ENCODE measurements at regions not wholly inside any gene's neighbourhood (a gene's known extent, or its start where the extent isn't known, plus 50 kb on each side); places are given as distances from the start of the nearest gene placed in this dataset.

DNA sequence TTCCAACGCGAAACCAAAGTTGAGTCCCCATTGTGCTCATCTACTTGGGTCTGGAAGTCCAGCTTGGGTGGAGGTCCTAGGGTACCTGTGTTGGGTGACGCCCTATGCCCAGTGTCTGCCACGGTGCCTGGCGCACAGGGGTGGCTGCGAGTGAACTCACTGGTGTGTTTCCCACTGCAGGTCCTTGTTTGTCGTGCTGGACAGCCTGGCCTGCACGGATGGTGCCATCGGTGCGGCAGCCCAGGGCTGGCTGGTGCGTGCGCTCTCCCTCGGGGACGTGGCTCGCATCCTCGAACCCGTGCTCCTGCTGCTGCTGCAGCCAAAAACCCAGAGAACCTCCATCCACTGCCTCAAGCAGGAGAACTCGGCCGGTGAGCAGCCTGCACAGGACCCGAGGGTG, 80.4 kb upstream of the MORC3 start:
- Histone ChIP-seq H3K4me2 (ENCODE audit: insufficient read depth, low read length) (no peak overlapping the region), H3K27ac (ENCODE audit: low read depth, low read length) (no peak overlapping the region), H3K9me3 (ENCODE audit: low read depth, low read length) (no peaks in the 10 kb centered on the region), H3K4me3 (ENCODE audit: insufficient read depth, low read length) (no peak overlapping the region), H2AFZ (ENCODE audit: low read length) (no peak overlapping the region), H3K4me1 (ENCODE audit: insufficient read depth, low read length) (no peaks in the 10 kb centered on the region), H3K79me2 (ENCODE audit: insufficient read depth, low read length) (no peaks in the 10 kb centered on the region), H3K27me3 (ENCODE audit: insufficient read depth, low read length) (no peaks in the 10 kb centered on the region), H4K20me1 (ENCODE audit: insufficient read depth, low read length) (no peaks in the 10 kb centered on the region), H3K36me3 (ENCODE audit: insufficient read depth, low read length) (peaks cover 11% of the 10 kb centered on the region)
- DNase-seq (ENCODE audit: insufficient read length, low spot score, missing footprints): no peak
- TF ChIP-seq, protein P1, sequence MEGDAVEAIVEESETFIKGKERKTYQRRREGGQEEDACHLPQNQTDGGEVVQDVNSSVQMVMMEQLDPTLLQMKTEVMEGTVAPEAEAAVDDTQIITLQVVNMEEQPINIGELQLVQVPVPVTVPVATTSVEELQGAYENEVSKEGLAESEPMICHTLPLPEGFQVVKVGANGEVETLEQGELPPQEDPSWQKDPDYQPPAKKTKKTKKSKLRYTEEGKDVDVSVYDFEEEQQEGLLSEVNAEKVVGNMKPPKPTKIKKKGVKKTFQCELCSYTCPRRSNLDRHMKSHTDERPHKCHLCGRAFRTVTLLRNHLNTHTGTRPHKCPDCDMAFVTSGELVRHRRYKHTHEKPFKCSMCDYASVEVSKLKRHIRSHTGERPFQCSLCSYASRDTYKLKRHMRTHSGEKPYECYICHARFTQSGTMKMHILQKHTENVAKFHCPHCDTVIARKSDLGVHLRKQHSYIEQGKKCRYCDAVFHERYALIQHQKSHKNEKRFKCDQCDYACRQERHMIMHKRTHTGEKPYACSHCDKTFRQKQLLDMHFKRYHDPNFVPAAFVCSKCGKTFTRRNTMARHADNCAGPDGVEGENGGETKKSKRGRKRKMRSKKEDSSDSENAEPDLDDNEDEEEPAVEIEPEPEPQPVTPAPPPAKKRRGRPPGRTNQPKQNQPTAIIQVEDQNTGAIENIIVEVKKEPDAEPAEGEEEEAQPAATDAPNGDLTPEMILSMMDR (IDR thresholded peaks at IDR 0.05; ENCODE audit: extremely low read depth, low read depth, low read length): no peak

DNA sequence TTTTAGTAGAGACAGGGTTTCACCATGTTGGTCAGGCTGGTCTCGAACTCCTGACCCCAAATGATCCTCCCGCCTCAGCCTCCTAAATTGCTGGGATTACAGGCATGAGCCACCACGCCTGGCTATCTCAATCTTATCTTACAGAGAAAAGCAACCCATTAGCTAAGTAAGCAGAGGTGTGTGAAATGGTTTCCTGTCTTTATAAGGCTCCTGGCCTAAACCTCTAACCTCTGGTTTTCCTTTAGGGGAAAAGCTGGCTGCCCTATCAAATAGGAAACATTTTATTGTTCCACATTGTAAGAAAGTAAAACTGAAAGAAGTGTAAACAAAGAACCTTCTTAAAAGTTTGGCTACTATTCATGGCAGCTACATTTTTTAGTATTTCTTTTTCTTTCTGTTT, 78.3 kb upstream of the MORC3 start:
- Histone ChIP-seq H2AFZ (ENCODE audit: low read length) (no peak overlapping the region), H3K27me3 (ENCODE audit: insufficient read depth, low read length) (no peaks in the 10 kb centered on the region), H3K4me1 (ENCODE audit: insufficient read depth, low read length) (no peaks in the 10 kb centered on the region), H3K4me2 (ENCODE audit: insufficient read depth, low read length) (no peak overlapping the region), H3K9me3 (ENCODE audit: low read depth, low read length) (no peaks in the 10 kb centered on the region), H3K36me3 (ENCODE audit: insufficient read depth, low read length) (peaks cover 16% of the 10 kb centered on the region), H3K27ac (ENCODE audit: low read depth, low read length) (no peak overlapping the region), H3K79me2 (ENCODE audit: insufficient read depth, low read length) (no peaks in the 10 kb centered on the region), H3K4me3 (ENCODE audit: insufficient read depth, low read length) (no peak overlapping the region), H4K20me1 (ENCODE audit: insufficient read depth, low read length) (no peaks in the 10 kb centered on the region)
- no peak for DNase-seq (ENCODE audit: insufficient read length, low spot score, missing footprints)
- TF ChIP-seq, protein P1 (IDR thresholded peaks at IDR 0.05; ENCODE audit: extremely low read depth, low read depth, low read length): no peak

DNA sequence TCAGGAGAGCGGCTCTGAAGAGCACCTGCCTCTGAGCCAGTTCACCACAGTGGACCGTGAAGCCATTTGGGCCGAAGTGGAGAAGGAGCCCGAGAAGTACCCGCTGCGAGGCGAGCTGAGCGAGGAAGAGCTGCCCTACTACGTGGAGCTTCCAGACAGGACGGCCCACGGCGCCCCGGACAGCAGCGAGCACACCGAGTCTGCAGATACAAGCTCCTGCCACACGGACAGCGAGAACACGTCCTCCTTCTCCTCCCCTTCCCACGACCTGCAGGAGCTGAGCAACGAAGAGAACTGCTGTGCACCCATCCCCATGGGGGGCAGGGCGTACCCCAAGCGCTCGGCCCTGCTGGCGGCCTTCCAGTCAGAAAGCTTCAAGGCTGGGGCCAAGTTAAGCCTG, 74.9 kb upstream of the MORC3 start:
- no peak overlapping the region for H2AFZ ChIP-seq (ENCODE audit: low read length)
- H3K27ac ChIP-seq (ENCODE audit: low read depth, low read length): no peak overlapping the region
- no peaks in the 10 kb centered on the region for H3K79me2 ChIP-seq (ENCODE audit: insufficient read depth, low read length)
- no peaks in the 10 kb centered on the region for H3K27me3 ChIP-seq (ENCODE audit: insufficient read depth, low read length)
- H3K4me2 ChIP-seq (ENCODE audit: insufficient read depth, low read length): no peak overlapping the region
- no peaks in the 10 kb centered on the region for H3K9me3 ChIP-seq (ENCODE audit: low read depth, low read length)
- DNase-seq (ENCODE audit: insufficient read length, low spot score, missing footprints): no peak
- H3K4me1 ChIP-seq (ENCODE audit: insufficient read depth, low read length): peaks cover 4% of the 10 kb centered on the region
- H3K36me3 ChIP-seq (ENCODE audit: insufficient read depth, low read length): peaks cover 17% of the 10 kb centered on the region
- H3K4me3 ChIP-seq (ENCODE audit: insufficient read depth, low read length): no peak overlapping the region
- H4K20me1 ChIP-seq (ENCODE audit: insufficient read depth, low read length): no peaks in the 10 kb centered on the region
- TF ChIP-seq, protein P1 (IDR thresholded peaks at IDR 0.05; ENCODE audit: extremely low read depth, low read depth, low read length): no peak

DNA sequence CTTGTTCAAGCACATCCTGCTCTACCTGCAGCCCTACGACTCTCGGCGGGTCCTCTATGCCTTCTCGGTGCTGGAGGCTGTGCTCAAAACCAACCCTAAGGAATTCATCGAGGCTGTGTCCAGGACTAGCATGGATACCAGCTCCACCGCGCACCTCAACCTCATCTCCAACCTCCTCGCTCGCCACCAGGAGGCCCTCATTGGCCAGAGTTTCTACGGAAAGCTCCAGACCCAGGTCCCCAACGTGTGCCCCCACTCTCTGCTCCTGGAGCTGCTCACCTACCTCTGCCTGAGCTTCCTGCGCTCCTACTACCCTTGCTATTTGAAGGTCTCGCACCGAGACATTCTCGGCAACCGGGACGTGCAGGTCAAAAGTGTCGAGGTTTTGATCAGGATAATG, 74.3 kb upstream of the MORC3 start:
- H3K4me1 ChIP-seq (ENCODE audit: insufficient read depth, low read length): peaks cover 4% of the 10 kb centered on the region
- no peaks in the 10 kb centered on the region for H3K27me3 ChIP-seq (ENCODE audit: insufficient read depth, low read length)
- TF ChIP-seq, protein P1 (IDR thresholded peaks at IDR 0.05; ENCODE audit: extremely low read depth, low read depth, low read length): no peak
- peaks cover 17% of the 10 kb centered on the region for H3K36me3 ChIP-seq (ENCODE audit: insufficient read depth, low read length)
- H3K9me3 ChIP-seq (ENCODE audit: low read depth, low read length): no peaks in the 10 kb centered on the region
- no peak overlapping the region for H2AFZ ChIP-seq (ENCODE audit: low read length)
- no peaks in the 10 kb centered on the region for H4K20me1 ChIP-seq (ENCODE audit: insufficient read depth, low read length)
- H3K4me3 ChIP-seq (ENCODE audit: insufficient read depth, low read length): no peak overlapping the region
- H3K4me2 ChIP-seq (ENCODE audit: insufficient read depth, low read length): no peak overlapping the region
- no peaks in the 10 kb centered on the region for H3K79me2 ChIP-seq (ENCODE audit: insufficient read depth, low read length)
- no peak overlapping the region for H3K27ac ChIP-seq (ENCODE audit: low read depth, low read length)
- no peak for DNase-seq (ENCODE audit: insufficient read length, low spot score, missing footprints)
